ENCODE measurements at regions not wholly inside any gene's neighbourhood (a gene's known extent, or its start where the extent isn't known, plus 50 kb on each side); places are given as distances from the start of the nearest gene placed in this dataset.

GRCh38 chr11:22516111-22516510 is 109.5 kb downstream of the FANCF start:
- Mint-ChIP-seq H3K27ac (no peak overlapping the region), H3K4me3 (no peak overlapping the region), H3K4me1 (peaks cover 20% of the 10 kb centered on the region), H3K27me3 (ENCODE audit: insufficient read depth, low read depth) (peaks cover 2% of the 10 kb centered on the region), H3K9me3 (peaks cover 3% of the 10 kb centered on the region), H3K36me3 (no peaks in the 10 kb centered on the region)
- H3K4me1 ChIP-seq, result no peaks in the 10 kb centered on the region
- H3K27me3 ChIP-seq, result no peaks in the 10 kb centered on the region
- H3K27ac ChIP-seq, result no peak overlapping the region
- H3K79me2 ChIP-seq (ENCODE audit: low read depth), result no peaks in the 10 kb centered on the region
- no peak overlapping the region for H3K4me3 ChIP-seq
- no peak overlapping the region for H3K9ac ChIP-seq
- no peak for DNase-seq (ENCODE audit: low spot score)
- no peak overlapping the region for H2AFZ ChIP-seq (replicated peaks)
- no peak overlapping the region for H3K4me2 ChIP-seq
- no peaks in the 10 kb centered on the region for H3F3A ChIP-seq (ENCODE audit: low read depth)
- TF ChIP-seq EZH2 (IDR thresholded peaks at IDR 0.05) (no peak), EZH2phosphoT487 (IDR thresholded peaks at IDR 0.05) (no peak), CTCF (IDR thresholded peaks at IDR 0.05) (no peak)
- H3K36me3 ChIP-seq, result no peaks in the 10 kb centered on the region
- no peaks in the 10 kb centered on the region for H3K9me3 ChIP-seq (ENCODE audit: low read depth)
- no peaks in the 10 kb centered on the region for H4K20me1 ChIP-seq (ENCODE audit: low read depth)

GRCh38 chr11:22512457-22512856 is 113.2 kb downstream of the FANCF start:
- H3K4me3 Mint-ChIP-seq, result no peak overlapping the region
- Histone ChIP-seq H3F3A (ENCODE audit: low read depth) (peaks cover 9% of the 10 kb centered on the region), H3K4me3 (no peak overlapping the region), H3K27me3 (no peaks in the 10 kb centered on the region), H3K4me2 (no peak overlapping the region), H3K9ac (no peak overlapping the region), H3K79me2 (ENCODE audit: low read depth) (no peaks in the 10 kb centered on the region), H3K9me3 (ENCODE audit: low read depth) (no peaks in the 10 kb centered on the region), H2AFZ (replicated peaks) (peak overlapping the region; percentile 79), H3K36me3 (no peaks in the 10 kb centered on the region), H3K4me1 (peaks cover 18% of the 10 kb centered on the region), H3K27ac (no peak overlapping the region), H4K20me1 (ENCODE audit: low read depth) (no peaks in the 10 kb centered on the region)
- peaks cover 2% of the 10 kb centered on the region for H3K27me3 Mint-ChIP-seq (ENCODE audit: insufficient read depth, low read depth)
- no peak for TF ChIP-seq EZH2phosphoT487 (IDR thresholded peaks at IDR 0.05)
- no peak for TF ChIP-seq CTCF (IDR thresholded peaks at IDR 0.05)
- no peak for TF ChIP-seq EZH2 (IDR thresholded peaks at IDR 0.05)
- H3K4me1 Mint-ChIP-seq, result peaks cover 49% of the 10 kb centered on the region
- peaks cover 3% of the 10 kb centered on the region for H3K9me3 Mint-ChIP-seq
- no peak overlapping the region for H3K27ac Mint-ChIP-seq
- DNase-seq (ENCODE audit: low spot score), result no peak
- H3K36me3 Mint-ChIP-seq, result no peaks in the 10 kb centered on the region

GRCh38 chr11:22510741-22511140 is 114.9 kb downstream of the FANCF start:
- H3K27me3 ChIP-seq, result no peaks in the 10 kb centered on the region

More at GRCh38 chr11:22510741-22511140, 114.9 kb downstream of the FANCF start:
- Mint-ChIP-seq H3K27ac (peak overlapping the region; percentile 2), H3K9me3 (peaks cover 3% of the 10 kb centered on the region), H3K4me3 (no peak overlapping the region), H3K27me3 (ENCODE audit: insufficient read depth, low read depth) (peaks cover 2% of the 10 kb centered on the region), H3K36me3 (no peaks in the 10 kb centered on the region), H3K4me1 (peaks cover 44% of the 10 kb centered on the region)
- H4K20me1 ChIP-seq (ENCODE audit: low read depth), result no peaks in the 10 kb centered on the region
- no peak overlapping the region for H2AFZ ChIP-seq (replicated peaks)
- H3K79me2 ChIP-seq (ENCODE audit: low read depth), result no peaks in the 10 kb centered on the region
- DNase-seq (ENCODE audit: low spot score), result no peak
- H3K27ac ChIP-seq, result no peak overlapping the region
- peaks cover 9% of the 10 kb centered on the region for H3F3A ChIP-seq (ENCODE audit: low read depth)
- no peaks in the 10 kb centered on the region for H3K36me3 ChIP-seq
- no peak overlapping the region for H3K4me3 ChIP-seq
- no peaks in the 10 kb centered on the region for H3K9me3 ChIP-seq (ENCODE audit: low read depth)
- TF ChIP-seq CTCF (IDR thresholded peaks at IDR 0.05), result no peak
- no peak for TF ChIP-seq EZH2phosphoT487 (IDR thresholded peaks at IDR 0.05)
- no peak for TF ChIP-seq EZH2 (IDR thresholded peaks at IDR 0.05)
- peaks cover 19% of the 10 kb centered on the region for H3K4me1 ChIP-seq
- no peak overlapping the region for H3K9ac ChIP-seq
- H3K4me2 ChIP-seq, result no peak overlapping the region

Measured in neural progenitor cell (in vitro differentiated cells).